ENCODE measurements at regions not wholly inside any gene's neighbourhood (a gene's known extent, or its start where the extent isn't known, plus 50 kb on each side); places are given as distances from the start of the nearest gene placed in this dataset.

GRCh38 chr7:156307193-156307592 lies 333.4 kb upstream of the RNF32 start:
- H3K4me1 ChIP-seq (ENCODE audit: control insufficient read depth, insufficient read depth, low read length, poor library complexity, severe bottlenecking) = no peaks in the 10 kb centered on the region
- no peaks in the 10 kb centered on the region for H3K36me3 ChIP-seq (ENCODE audit: control insufficient read depth, insufficient read depth, low read length)
- no peaks in the 10 kb centered on the region for H3K36me3 Mint-ChIP-seq
- H3K27ac ChIP-seq (ENCODE audit: insufficient read depth, low read length, poor library complexity, severe bottlenecking) = no peak overlapping the region
- no peak overlapping the region for H3K4me3 ChIP-seq (ENCODE audit: low read depth, low read length)
- no peaks in the 10 kb centered on the region for H3K27me3 ChIP-seq (ENCODE audit: control insufficient read depth, insufficient read depth, low read length)
- no peaks in the 10 kb centered on the region for H3K9me3 ChIP-seq (ENCODE audit: control insufficient read depth in 2 of 2, low read length in 2 of 2)
- no peak overlapping the region for H3K27ac Mint-ChIP-seq
- no peak overlapping the region for H3K4me3 Mint-ChIP-seq
- H3K27me3 Mint-ChIP-seq = peaks cover 4% of the 10 kb centered on the region
- no peak for ATAC-seq (ENCODE audit: low read depth in 2 of 2)
- no peak for DNase-seq
- no peaks in the 10 kb centered on the region for H3K4me1 Mint-ChIP-seq
- peaks cover 0 to 3% (median 0%) of the 10 kb centered on the region in 7 donors for H3K9me3 Mint-ChIP-seq

DNA sequence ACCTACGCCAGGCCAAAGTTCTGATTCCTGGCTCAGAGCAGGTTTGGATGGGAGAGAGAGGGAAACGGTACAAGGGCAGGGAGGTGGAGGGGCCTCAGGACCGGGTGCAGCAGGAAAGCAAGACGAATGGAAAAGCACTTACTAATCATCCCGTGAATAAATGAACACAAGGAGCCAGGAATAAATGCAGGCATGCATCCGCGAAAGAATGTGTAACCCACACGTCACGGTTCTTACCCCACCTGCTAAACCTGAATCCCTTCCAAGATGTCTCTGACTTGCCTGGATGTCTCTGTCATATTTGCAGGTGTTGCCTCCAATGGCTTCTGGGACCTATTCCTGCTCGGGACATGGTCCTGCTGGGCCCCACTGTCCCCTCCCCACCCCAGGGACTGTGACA lies 335.2 kb upstream of the RNF32 start:
- no peak overlapping the region for H3K27ac Mint-ChIP-seq
- H3K4me3 ChIP-seq (ENCODE audit: low read depth, low read length) = no peak overlapping the region
- H3K27ac ChIP-seq (ENCODE audit: insufficient read depth, low read length, poor library complexity, severe bottlenecking) = no peak overlapping the region
- ATAC-seq (ENCODE audit: low read depth in 2 of 2) (no peak), DNase-seq (no peak)
- H3K27me3 Mint-ChIP-seq = no peaks in the 10 kb centered on the region
- H3K4me3 Mint-ChIP-seq = no peak overlapping the region
- H3K36me3 Mint-ChIP-seq = no peaks in the 10 kb centered on the region
- no peaks in the 10 kb centered on the region for H3K4me1 ChIP-seq (ENCODE audit: control insufficient read depth, insufficient read depth, low read length, poor library complexity, severe bottlenecking)
- H3K4me1 Mint-ChIP-seq = no peaks in the 10 kb centered on the region
- peaks cover 0 to 3% (median 0%) of the 10 kb centered on the region in 7 donors for H3K9me3 Mint-ChIP-seq
- no peaks in the 10 kb centered on the region for H3K9me3 ChIP-seq (ENCODE audit: control insufficient read depth in 2 of 2, low read length in 2 of 2)
- H3K36me3 ChIP-seq (ENCODE audit: control insufficient read depth, insufficient read depth, low read length) = no peaks in the 10 kb centered on the region
- no peaks in the 10 kb centered on the region for H3K27me3 ChIP-seq (ENCODE audit: control insufficient read depth, insufficient read depth, low read length)

- Histone ChIP-seq H3K27ac (ENCODE audit: insufficient read depth, low read length, poor library complexity, severe bottlenecking) (no peak overlapping the region), H3K9me3 (ENCODE audit: control insufficient read depth in 2 of 2, low read length in 2 of 2) (no peaks in the 10 kb centered on the region), H3K4me3 (ENCODE audit: low read depth, low read length) (no peak overlapping the region), H3K36me3 (ENCODE audit: control insufficient read depth, insufficient read depth, low read length) (no peaks in the 10 kb centered on the region), H3K4me1 (ENCODE audit: control insufficient read depth, insufficient read depth, low read length, poor library complexity, severe bottlenecking) (no peaks in the 10 kb centered on the region), H3K27me3 (ENCODE audit: control insufficient read depth, insufficient read depth, low read length) (no peaks in the 10 kb centered on the region)
- Mint-ChIP-seq H3K27me3 (no peaks in the 10 kb centered on the region), H3K36me3 (no peaks in the 10 kb centered on the region), H3K27ac (no peak overlapping the region), H3K4me3 (no peak overlapping the region), H3K9me3 (peaks cover 0 to 18% (median 4%) of the 10 kb centered on the region in 7 donors), H3K4me1 (no peaks in the 10 kb centered on the region)
- no peak for DNase-seq
- ATAC-seq (ENCODE audit: low read depth in 2 of 2) = no peak
Measured at GRCh38 chr7:156282816-156283215, 357.8 kb upstream of the RNF32 start.

- Histone ChIP-seq H3K4me3 (ENCODE audit: low read depth, low read length) (no peak overlapping the region), H3K36me3 (ENCODE audit: control insufficient read depth, insufficient read depth, low read length) (no peaks in the 10 kb centered on the region), H3K4me1 (ENCODE audit: control insufficient read depth, insufficient read depth, low read length, poor library complexity, severe bottlenecking) (no peaks in the 10 kb centered on the region), H3K9me3 (ENCODE audit: control insufficient read depth in 2 of 2, low read length in 2 of 2) (no peaks in the 10 kb centered on the region), H3K27me3 (ENCODE audit: control insufficient read depth, insufficient read depth, low read length) (no peaks in the 10 kb centered on the region), H3K27ac (ENCODE audit: insufficient read depth, low read length, poor library complexity, severe bottlenecking) (no peak overlapping the region)
- H3K36me3 Mint-ChIP-seq = no peaks in the 10 kb centered on the region
- no peak overlapping the region for H3K27ac Mint-ChIP-seq
- DNase-seq (no peak), ATAC-seq (ENCODE audit: low read depth in 2 of 2) (no peak)
- no peaks in the 10 kb centered on the region for H3K4me1 Mint-ChIP-seq
- H3K27me3 Mint-ChIP-seq = peaks cover 5% of the 10 kb centered on the region
- no peak overlapping the region for H3K4me3 Mint-ChIP-seq
- peaks cover 0 to 15% (median 4%) of the 10 kb centered on the region in 7 donors for H3K9me3 Mint-ChIP-seq
Measured at GRCh38 chr7:156279635-156280034, 360.9 kb upstream of the RNF32 start.

GRCh38 chr7:156275292-156275691 lies 365.3 kb upstream of the RNF32 start:
- Mint-ChIP-seq H3K27ac (no peak overlapping the region), H3K36me3 (no peaks in the 10 kb centered on the region), H3K27me3 (peaks cover 5% of the 10 kb centered on the region), H3K4me3 (no peak overlapping the region), H3K4me1 (no peaks in the 10 kb centered on the region), H3K9me3 (peaks cover 0 to 2% (median 0%) of the 10 kb centered on the region in 7 donors)
- no peak overlapping the region for H3K27ac ChIP-seq (ENCODE audit: insufficient read depth, low read length, poor library complexity, severe bottlenecking)
- no peaks in the 10 kb centered on the region for H3K27me3 ChIP-seq (ENCODE audit: control insufficient read depth, insufficient read depth, low read length)
- H3K4me1 ChIP-seq (ENCODE audit: control insufficient read depth, insufficient read depth, low read length, poor library complexity, severe bottlenecking) = no peaks in the 10 kb centered on the region
- H3K36me3 ChIP-seq (ENCODE audit: control insufficient read depth, insufficient read depth, low read length) = no peaks in the 10 kb centered on the region
- no peaks in the 10 kb centered on the region for H3K9me3 ChIP-seq (ENCODE audit: control insufficient read depth in 2 of 2, low read length in 2 of 2)
- ATAC-seq (ENCODE audit: low read depth in 2 of 2) (no peak), DNase-seq (no peak)
- no peak overlapping the region for H3K4me3 ChIP-seq (ENCODE audit: low read depth, low read length)

DNA sequence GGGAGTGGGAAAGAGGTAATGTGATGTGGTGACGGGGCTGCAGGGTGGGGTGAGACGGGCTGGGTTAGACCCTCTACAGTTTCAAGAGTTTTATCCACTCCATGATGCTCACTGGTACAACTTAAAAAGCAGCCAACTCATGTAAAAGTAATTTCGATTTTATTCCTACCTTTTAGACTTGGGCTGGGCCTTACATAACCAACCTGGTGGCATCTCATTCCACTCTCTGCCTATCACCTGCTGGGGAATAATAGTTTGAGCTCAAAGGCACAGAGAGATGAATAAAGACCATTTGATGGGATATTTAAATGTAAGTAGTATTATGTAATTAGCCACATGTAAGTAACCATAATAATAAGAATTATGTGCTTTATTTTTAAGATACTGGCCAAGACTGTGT lies 366.0 kb upstream of the RNF32 start:
- Mint-ChIP-seq H3K4me3 (no peak overlapping the region), H3K36me3 (no peaks in the 10 kb centered on the region), H3K9me3 (peaks cover 0 to 2% (median 0%) of the 10 kb centered on the region in 7 donors), H3K27ac (no peak overlapping the region), H3K4me1 (no peaks in the 10 kb centered on the region), H3K27me3 (peaks cover 5% of the 10 kb centered on the region)
- Histone ChIP-seq H3K27ac (ENCODE audit: insufficient read depth, low read length, poor library complexity, severe bottlenecking) (no peak overlapping the region), H3K9me3 (ENCODE audit: control insufficient read depth in 2 of 2, low read length in 2 of 2) (no peaks in the 10 kb centered on the region), H3K4me3 (ENCODE audit: low read depth, low read length) (no peak overlapping the region), H3K36me3 (ENCODE audit: control insufficient read depth, insufficient read depth, low read length) (no peaks in the 10 kb centered on the region), H3K4me1 (ENCODE audit: control insufficient read depth, insufficient read depth, low read length, poor library complexity, severe bottlenecking) (no peaks in the 10 kb centered on the region), H3K27me3 (ENCODE audit: control insufficient read depth, insufficient read depth, low read length) (no peaks in the 10 kb centered on the region)
- DNase-seq = no peak
- no peak for ATAC-seq (ENCODE audit: low read depth in 2 of 2)

DNA sequence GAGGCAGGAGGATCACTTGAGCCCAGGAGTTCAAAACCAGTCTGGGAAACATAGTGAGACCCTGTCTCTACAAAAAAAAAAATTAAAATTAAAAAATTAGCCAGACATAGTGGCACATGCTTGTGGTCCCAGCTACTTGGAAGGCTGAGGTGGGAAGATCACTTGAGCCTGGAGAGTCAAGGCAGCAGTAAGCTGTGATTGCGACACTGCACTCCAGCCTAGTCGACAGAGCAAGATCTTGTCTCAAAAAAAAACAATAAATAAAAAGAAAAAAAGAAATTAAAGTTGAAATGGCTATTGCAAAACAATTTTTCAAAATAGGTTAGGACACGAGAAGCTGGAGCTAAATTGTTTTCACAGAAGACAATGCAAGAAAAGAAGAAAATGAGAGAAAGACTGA lies 379.0 kb upstream of the RNF32 start:
- Histone ChIP-seq H3K27me3 (ENCODE audit: control insufficient read depth, insufficient read depth, low read length) (no peaks in the 10 kb centered on the region), H3K4me1 (ENCODE audit: control insufficient read depth, insufficient read depth, low read length, poor library complexity, severe bottlenecking) (no peaks in the 10 kb centered on the region), H3K9me3 (ENCODE audit: control insufficient read depth in 2 of 2, low read length in 2 of 2) (no peaks in the 10 kb centered on the region), H3K36me3 (ENCODE audit: control insufficient read depth, insufficient read depth, low read length) (no peaks in the 10 kb centered on the region), H3K4me3 (ENCODE audit: low read depth, low read length) (no peak overlapping the region), H3K27ac (ENCODE audit: insufficient read depth, low read length, poor library complexity, severe bottlenecking) (no peak overlapping the region)
- Mint-ChIP-seq H3K4me1 (no peaks in the 10 kb centered on the region), H3K27me3 (no peaks in the 10 kb centered on the region), H3K9me3 (peaks cover 0 to 1% (median 0%) of the 10 kb centered on the region in 7 donors), H3K4me3 (no peak overlapping the region), H3K27ac (no peak overlapping the region), H3K36me3 (no peaks in the 10 kb centered on the region)
- DNase-seq = no peak
- ATAC-seq (ENCODE audit: low read depth in 2 of 2) = no peak

DNA sequence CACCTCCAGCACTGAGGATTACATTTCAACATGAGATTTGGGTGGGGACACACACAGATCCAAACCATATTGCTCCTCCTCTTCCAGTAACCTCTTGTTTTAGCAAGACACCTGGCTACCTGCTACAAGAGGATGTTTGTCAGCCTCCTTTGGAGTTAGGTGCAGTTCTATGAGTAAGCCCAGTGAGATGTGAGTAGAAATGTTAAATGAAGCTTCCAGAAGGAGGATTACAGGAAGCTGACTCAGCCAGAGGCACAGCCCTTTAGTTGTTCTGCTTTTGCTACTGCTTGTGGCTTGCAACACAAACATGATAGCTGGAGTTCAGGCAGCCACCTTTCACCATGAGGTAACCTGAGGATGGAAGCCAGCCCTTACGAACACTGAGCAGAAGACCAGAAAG lies 382.7 kb upstream of the RNF32 start:
- no peaks in the 10 kb centered on the region for H3K4me1 Mint-ChIP-seq
- Histone ChIP-seq H3K9me3 (ENCODE audit: control insufficient read depth in 2 of 2, low read length in 2 of 2) (no peaks in the 10 kb centered on the region), H3K4me1 (ENCODE audit: control insufficient read depth, insufficient read depth, low read length, poor library complexity, severe bottlenecking) (no peaks in the 10 kb centered on the region), H3K4me3 (ENCODE audit: low read depth, low read length) (no peak overlapping the region), H3K27ac (ENCODE audit: insufficient read depth, low read length, poor library complexity, severe bottlenecking) (no peak overlapping the region), H3K27me3 (ENCODE audit: control insufficient read depth, insufficient read depth, low read length) (no peaks in the 10 kb centered on the region), H3K36me3 (ENCODE audit: control insufficient read depth, insufficient read depth, low read length) (no peaks in the 10 kb centered on the region)
- H3K27me3 Mint-ChIP-seq = no peaks in the 10 kb centered on the region
- ATAC-seq (ENCODE audit: low read depth in 2 of 2) = no peak
- no peak for DNase-seq
- H3K4me3 Mint-ChIP-seq = no peak overlapping the region
- no peaks in the 10 kb centered on the region for H3K36me3 Mint-ChIP-seq
- H3K27ac Mint-ChIP-seq = no peak overlapping the region
- peaks cover 0 to 3% (median 0%) of the 10 kb centered on the region in 7 donors for H3K9me3 Mint-ChIP-seq
